Renal cortical epithelial cell (primary cell): ENCODE measurements at regions not wholly inside any gene's neighbourhood (a gene's known extent, or its start where the extent isn't known, plus 50 kb on each side); places are given as distances from the start of the nearest gene placed in this dataset.

Experiments
- DNase-seq: peaks from one replicate; pipeline ENCODE4 v3.0.0-alpha.2; 2011; ENCODE audit warnings: low read depth

DNA sequence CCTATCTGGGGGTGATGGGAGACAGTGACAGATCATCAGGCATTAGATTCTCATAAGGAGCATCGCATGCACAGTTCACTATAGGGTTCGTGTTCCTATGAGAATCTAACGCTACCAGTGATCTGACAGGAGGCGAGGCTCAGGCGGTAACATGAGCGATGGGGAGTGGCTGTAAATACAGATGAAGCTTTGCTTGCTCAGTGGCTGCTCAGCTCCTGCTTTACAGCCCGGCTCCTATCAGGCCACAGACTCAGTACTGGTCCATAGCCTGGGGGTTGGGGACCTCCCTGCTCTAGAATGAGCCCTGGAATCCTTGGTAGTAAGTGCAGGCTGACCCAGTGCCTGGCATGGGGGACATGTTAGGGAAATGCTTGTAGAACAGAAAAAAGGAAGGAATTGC lies 426.0 kb downstream of the TYW1 start:
- no peak for DNase-seq

DNA sequence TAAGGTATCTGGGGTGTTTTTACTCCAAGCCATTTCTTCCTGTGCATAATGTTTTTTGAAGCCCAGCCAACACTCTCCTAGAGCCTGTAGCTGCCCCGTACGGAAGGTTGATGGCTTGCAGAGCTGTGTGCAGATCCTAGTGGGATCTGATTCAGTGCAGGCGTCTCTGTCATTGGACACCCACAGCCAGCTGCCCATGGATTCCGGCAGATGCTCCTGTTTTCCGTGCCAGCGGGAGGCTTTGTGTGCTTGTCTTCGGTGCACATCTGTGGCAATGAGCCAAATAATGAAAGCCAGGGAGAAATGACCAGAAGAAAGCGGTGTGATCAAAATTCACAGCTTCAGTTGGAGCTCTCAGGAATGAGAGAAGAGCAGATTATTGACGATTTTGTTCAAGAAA lies 426.4 kb downstream of the TYW1 start:
- no peak for DNase-seq

DNA sequence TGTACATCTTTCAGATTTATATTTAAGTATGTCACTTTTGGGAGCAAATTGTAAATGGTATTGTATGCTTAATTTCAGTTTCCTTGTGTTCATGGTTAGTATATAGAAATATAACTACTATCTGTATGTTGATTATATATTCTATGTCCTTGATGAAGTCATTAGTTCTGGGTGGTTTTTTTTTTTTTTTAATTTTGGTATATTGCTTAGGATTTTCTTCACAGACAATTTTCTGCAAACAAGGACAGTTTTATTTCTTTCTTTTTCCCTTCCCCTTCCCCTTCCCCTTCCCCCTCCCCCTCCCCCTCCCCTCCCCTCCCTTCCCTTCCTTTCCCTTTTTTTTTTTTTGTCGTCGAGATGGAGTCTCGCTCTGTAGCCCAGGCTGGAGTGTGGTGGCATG lies 430.0 kb downstream of the TYW1 start:
- no peak for DNase-seq

GRCh38 chr7:67429735-67430134 lies 433.1 kb downstream of the TYW1 start:
- DNase-seq: no peak

- DNase-seq: no peak
Measured at GRCh38 chr7:67432536-67433234, 436.1 kb downstream of the TYW1 start.

GRCh38 chr7:67435894-67436535 lies 439.4 kb downstream of the TYW1 start:
- DNase-seq: no peak

- DNase-seq: no peak
Measured at GRCh38 chr7:67438198-67438882, 441.7 kb downstream of the TYW1 start.

- DNase-seq: no peak
Measured at GRCh38 chr7:67438913-67439505, 442.4 kb downstream of the TYW1 start.

GRCh38 chr7:67440321-67440720 lies 443.7 kb downstream of the TYW1 start:
- no peak for DNase-seq

DNA sequence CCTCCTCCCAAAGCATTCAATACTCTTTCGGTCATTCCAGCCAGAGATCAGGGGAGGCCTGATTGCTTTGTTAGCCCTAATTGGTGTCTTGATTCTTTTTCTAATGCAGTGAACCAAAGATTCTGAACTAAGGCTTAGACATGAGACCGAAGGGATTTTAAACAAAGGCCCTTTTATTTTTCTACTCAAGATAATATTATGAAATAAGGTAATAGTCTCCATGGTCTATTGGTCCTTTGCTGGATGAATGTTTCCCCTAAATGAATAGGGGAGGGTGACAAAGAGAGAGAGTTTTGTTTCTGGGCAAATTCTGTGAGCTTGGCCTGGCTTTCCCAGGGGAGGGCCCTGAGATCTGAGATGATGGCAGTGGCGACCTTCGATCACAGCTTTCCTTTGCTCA lies 449.1 kb downstream of the TYW1 start:
- DNase-seq: no peak

GRCh38 chr7:67447297-67447696 lies 450.7 kb downstream of the TYW1 start:
- no peak for DNase-seq

DNA sequence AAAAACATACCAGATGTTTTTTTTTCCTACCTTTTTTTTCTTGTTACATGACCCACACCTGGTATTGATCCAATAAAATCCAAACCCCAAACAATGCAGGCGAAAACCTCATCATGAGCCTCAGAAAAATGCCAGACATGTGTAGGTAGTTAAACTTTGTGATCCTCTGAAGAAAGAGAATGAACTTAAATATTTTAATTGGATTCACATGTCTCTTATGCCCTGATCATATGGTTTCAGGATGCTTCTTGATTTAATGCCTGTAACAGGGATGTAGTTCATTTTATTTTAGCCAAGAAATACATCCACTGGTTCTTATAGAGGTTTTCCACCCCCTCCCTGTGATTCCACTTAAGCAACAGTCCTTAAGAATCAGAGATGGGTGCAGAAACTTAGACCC lies 451.6 kb downstream of the TYW1 start:
- DNase-seq: no peak

DNA sequence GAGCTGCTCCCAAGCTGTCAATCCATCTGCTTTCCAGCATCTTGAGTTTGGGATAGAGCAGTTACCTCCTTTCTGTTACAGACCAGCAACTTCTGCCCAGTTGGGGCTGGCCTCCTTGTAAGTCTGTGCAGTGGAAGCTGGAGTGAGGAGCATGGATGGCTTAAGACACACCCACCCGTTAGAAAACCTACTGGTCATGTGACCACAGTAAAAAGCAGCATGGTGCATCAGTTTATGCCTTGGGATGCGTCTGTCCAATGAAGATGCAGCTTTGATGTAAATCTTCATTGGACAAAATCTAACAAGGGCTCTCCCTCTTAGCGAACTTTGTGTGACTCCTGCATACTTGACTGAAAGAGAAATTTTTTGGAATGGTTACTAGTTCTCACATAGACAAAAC lies 453.5 kb downstream of the TYW1 start:
- DNase-seq: no peak

DNA sequence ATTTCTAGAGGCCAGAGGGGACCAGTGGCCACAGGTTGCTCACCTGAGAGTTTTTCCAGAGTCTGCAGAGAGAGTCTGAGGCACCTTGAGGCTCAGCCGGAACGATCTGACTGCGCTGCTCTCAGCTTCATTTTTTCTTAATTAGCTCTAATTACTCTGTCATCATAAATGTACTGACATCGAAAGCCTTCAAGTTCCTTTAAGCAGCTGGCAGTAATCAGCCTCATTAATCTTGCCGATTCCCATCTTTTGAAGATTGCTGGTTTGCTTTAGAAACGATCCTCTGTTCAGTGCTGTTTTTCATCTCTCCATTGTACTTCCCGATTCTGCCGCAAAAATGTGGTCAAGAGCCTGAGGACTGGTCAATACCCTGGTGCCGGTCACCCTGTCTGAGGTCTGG lies 454.7 kb downstream of the TYW1 start:
- no peak for DNase-seq

DNA sequence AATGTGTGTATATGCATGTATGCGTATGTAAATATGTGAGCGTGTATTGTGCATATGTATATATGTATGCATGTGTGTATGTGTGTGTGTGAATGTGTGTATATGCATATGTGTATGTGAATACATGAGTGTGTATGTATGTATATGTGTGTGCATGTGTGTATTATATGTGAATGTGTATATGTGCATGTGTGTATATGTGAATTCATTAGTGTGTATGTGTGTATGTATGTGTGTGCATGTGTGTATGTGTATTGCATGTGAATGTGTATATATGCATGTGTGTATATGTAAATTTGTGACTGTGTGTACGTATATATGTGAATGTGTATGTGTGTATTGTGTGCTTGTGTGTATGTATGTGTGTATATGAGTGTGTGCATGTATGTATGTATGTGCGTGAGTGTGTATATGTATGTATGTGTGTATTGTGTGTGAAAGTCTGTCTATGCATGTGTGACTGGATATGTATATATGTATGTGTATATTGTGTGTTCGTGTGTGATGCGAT lies 455.9 kb downstream of the TYW1 start:
- no peak for DNase-seq

GRCh38 chr7:67453580-67454380 lies 457.1 kb downstream of the TYW1 start:
- no peak for DNase-seq

GRCh38 chr7:67455508-67455907 lies 458.9 kb downstream of the TYW1 start:
- no peak for DNase-seq

GRCh38 chr7:67462781-67463191 lies 466.2 kb downstream of the TYW1 start:
- no peak for DNase-seq

- no peak for DNase-seq
Measured at GRCh38 chr7:67463316-67463715, 466.7 kb downstream of the TYW1 start.

DNA sequence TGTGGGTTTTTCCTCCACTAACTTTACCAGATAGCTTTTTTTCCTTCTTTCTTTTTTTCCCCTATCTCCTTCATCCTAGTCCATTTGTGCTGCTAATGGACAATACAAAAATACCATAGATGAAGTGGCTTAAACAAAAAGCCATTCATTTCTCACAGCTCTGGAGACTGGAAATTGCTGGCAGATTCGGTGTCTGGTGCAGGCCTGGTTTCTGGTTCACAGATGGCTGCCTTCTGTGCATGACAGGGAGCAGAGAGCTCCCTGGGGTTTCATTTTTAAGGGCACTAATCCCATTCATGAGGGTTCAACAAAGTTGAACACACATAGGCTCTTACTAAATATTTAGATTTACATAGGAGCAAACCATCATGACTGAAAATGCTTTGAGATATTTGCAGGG lies 467.4 kb downstream of the TYW1 start:
- DNase-seq: no peak

GRCh38 chr7:67466109-67466508 lies 469.5 kb downstream of the TYW1 start:
- DNase-seq: no peak

DNA sequence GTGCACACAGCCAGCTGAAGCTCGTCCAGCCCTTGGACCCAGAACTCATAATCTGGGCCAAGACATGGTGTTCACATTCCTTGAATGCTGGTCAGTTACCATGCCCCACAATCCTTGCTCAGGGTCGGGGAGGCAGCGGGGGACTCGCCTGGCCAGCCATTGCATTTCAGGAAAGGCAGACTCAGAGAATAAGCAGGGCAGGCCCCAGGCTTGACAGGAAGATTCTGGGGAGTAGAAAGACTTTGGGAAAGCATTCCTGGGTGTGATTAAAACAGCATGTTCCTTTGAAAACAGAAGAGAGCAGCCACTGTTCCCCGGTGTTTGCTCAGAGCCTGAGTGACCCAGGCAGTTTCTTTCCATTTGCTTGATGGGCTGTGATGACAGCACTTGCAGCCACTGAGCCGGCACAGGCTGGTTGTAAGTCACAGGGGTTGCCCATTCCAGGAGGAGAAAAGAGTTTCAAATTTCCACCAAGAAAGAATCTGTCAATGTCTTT lies 473.7 kb downstream of the TYW1 start:
- no peak for DNase-seq
